Amniotic epithelial cell (primary cell): ENCODE measurements at regions not wholly inside any gene's neighbourhood (a gene's known extent, or its start where the extent isn't known, plus 50 kb on each side); places are given as distances from the start of the nearest gene placed in this dataset.
"Not testable (repeated sequence)": the region's sequence is repeated elsewhere in the genome, so short reads cannot be mapped to it uniquely, and the experiment has no call there.

ENCODE experiments used
- DNase-seq: peaks from one replicate; pipeline ENCODE4 v3.0.0-alpha.2; 2010; ENCODE audit warnings: low read depth

DNA sequence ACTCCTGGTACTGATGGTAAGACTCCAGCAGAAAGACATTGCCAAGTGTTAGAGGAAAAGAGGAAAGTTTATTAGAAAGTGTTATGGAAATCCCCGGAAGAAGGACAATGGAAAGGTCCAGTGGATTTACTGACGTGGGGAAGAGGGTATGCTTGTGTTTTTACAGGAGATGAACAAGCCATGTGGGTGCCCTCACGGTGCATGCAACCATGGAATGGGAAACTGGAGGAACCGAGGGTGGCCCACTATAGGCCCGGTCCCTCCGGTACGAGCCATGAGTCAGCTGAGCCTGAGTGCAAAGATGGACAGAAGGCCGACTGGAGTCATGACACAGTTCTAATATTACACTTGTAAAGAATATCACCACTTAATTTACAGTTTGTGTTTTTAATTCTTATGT, 123.3 kb upstream of the ZCCHC13 start:
- DNase-seq: no peak

GRCh38 chrX:74179990-74180389, 124.0 kb upstream of the ZCCHC13 start:
- DNase-seq: no peak

DNA sequence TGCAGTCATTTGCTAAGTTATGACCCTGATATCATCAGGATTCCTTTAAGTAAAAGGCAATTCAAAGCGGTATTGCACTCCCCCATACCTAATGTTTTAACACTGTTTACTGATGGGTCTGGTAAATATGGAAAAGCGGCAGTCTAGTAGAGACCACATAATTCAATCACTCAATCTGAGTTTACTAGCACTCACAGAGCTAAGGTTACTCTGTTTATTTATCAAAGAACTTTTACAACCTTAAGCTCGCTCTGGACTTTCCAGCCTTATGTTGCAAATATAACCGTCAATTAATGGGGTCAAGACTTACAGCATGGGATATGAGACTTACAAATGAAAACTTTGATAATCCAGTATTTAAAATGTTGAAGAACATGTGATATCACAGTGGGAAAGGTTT, 124.5 kb upstream of the ZCCHC13 start:
- DNase-seq: no peak

- peak; percentile 53 for DNase-seq
Measured at GRCh38 chrX:74179071-74179470, 124.9 kb upstream of the ZCCHC13 start.

DNA sequence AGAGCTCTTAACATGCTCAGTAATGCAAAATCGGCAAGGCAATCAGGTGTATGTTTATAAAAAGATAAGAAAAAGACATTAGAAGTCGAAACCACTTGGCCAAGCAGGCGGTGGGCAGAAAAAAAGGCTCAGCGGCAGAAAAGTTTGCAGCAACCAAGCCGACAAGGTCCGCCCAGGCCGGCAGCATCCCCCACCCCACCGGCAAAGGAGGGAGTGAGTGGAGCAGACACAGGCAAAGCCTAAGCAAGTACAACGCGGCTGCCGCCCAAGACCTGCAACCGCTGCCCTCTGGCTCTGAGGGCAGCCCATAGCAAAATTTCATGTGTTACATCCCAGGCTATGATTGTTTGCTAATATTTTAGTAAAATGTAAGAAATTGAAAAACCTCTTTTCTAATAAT, 125.4 kb upstream of the ZCCHC13 start:
- peak; percentile 2 for DNase-seq

DNA sequence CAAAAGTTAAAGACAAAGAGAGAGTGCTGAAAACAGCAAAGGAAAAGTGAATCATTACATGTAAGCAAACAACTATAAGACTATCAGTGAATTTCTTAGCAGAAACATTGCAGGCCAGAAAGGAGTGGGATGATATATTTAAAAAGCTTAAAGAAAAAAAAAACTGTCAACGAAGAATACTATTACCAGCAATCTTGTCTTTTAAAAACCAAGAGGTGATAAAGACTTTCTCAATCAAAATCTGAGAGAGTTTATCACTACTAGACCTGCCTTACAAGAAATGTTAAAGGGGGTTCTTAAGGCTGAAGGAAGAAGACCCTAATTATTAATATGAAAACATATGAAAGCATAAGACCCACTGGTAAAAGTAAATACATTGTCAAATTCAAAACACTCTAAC, 132.5 kb upstream of the ZCCHC13 start:
- DNase-seq: no peak

DNA sequence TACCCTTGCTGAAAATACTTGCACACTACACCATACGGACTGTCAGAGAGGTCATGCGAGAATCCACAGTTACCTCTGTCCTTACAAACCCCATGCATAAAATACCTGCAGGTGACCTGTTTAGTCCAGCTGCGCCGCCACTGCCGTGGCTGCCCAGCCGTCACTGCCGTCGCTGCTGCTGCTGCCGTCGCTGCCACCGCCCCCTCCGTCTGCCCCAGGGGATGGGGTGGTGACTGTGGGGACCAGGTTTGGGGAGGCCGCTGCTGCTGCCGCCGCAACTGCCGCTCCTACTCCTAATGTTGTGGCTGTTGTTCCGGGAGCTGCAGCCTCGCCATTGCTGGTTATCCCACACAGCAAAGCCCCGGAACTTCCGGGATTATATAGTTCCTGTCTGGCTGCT, 141.8 kb upstream of the ZCCHC13 start:
- DNase-seq: no peak

DNA sequence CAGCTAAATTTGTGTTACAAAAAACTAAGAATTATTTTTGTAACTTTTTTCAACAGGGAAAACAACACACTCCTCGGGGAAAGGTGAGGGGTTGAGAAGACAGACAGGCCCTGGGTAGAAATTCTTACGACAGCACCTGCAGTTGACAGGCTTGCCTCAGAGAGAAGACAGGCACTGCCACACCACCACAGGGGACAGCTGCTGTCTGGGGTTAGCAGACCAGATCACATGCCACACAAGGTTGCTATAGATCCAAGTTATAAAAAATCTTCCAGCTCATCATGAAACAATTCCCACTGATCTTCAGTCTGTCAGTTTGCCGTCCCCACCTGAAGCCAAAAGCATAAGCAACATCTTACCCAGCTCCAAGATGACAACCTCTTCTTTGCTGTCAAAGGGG, 143.2 kb upstream of the ZCCHC13 start:
- no peak for DNase-seq

DNA sequence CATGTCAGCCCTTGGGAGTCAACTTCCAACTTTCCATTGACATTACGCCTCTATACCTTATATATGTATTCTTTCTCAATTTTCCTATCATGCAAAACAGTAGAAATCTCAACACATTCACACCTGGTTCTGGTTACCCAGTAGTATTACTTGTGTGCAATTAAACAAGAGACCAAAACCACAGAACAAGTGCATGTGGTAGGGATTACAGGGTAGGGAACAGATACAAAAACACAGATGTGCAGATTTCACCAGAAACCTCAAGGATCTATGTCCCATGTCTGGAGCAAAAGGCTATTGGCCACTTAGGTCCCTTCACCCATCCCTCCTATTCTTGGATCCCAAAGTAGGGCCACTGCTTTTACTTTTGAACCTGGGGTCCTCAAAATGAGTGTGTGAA, 143.6 kb upstream of the ZCCHC13 start:
- DNase-seq: no peak

GRCh38 chrX:74147439-74147838, 156.5 kb upstream of the ZCCHC13 start:
- DNase-seq: no peak

DNA sequence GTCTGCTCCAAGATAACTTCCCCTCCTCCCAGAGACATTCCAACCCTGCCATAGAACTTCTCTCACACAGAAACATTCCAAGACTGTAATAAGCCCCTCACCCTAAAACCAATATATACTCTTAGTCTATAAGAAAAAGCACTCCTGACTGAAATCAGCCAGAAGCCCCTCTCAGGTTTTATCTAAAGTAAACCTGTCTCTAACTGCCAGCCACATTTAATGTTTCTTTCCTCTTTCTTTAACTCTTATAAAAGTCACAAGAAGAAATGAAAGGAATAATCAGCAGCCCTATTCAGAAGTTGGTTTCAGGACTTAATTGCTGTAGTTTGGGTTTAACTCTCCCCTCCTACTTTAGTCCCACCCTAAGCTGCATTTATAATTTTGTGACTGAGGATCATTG, 165.0 kb upstream of the ZCCHC13 start:
- DNase-seq: no peak

DNA sequence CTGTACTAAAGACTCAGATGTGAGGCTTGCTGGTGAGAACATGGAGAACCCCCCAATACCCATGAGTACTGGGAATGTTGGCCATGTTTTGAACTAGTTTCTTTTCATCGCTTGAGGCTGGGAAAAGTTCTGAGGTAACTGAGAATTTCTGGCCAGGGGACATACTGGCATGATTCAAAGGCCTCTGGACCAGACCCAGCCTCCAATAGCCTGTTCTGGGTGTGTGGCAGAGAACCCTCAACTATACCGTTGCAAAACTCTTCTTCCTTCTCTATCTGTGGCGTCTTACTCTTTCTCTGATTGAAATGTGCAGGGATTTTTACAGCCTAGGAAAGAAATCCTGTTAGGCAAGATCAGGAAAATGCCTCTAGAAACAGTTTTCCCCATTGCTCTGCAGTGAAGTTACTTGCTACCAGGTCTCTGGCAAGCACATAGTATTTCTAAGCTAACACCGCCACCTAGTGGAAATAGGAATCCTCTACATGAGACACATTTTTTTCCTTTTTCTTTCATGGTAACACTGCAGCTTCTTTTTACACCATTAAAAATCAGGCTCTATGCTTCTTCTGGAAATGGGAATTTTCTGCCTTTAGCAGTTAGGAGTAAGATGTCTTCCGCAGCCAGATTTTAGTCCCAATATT, 170.7 kb upstream of the ZCCHC13 start:
- DNase-seq: peak; percentile 64

- DNase-seq: no peak
Measured at GRCh38 chrX:74132280-74132679, 171.7 kb upstream of the ZCCHC13 start.

DNA sequence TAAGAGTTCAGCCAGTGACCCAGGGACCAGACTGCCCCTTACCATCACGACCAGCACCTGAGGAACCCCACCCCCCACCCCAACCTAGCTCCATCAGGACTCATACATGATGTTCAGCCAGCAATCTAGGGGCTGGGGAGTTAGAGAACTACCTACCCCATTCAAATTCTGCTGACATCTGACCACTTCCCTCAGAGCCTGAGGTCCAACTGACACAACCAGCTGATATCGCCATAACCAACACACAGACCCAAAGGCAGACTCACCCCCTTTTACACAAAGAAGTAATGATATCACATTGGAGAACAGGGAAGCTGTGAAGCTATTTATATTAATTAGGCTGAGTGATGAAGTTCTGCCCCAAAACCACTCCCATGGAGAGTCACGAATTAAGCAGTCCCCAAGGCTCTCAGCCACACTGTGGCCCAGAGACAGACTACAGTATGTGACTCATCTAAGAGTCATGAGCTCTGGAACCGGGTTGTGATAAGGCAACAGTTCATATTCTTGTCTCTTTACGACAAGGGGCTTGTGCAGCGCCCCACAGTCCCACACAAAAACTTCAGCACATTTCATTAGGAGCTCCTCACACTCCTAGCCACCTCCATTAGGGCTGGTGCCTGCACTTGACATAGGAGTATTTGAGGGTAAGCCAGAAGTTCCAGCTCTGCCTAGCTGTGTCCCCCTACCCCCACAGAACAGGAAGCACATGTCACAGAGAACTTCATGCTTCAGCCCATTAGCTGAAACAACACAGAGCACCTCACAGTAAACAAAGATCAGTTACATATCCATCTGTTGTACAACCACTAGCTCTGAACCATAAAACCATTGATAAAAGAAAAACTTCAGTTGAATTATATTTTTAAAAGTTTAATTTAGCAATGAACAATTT, 184.7 kb upstream of the ZCCHC13 start:
- peak; percentile 30 for DNase-seq

- DNase-seq: no peak
Measured at GRCh38 chrX:74117962-74118902, 185.7 kb upstream of the ZCCHC13 start.

DNA sequence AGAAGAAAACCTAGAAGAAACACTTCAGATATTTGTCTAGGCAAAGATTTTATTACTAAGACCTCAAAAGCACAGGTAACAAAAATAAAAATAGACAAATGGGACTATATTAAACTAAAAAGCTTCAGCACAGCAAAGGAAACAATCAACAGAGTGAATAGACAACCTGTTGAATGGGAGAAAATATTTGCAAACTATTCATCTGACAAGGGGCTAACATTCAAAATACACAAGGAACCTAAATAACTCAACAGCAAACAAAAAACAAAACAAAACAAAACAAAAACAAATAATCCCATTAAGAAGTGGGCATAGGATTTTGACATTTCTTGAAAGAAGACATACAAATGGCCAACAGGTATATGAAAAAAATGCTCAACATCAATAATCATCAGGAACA, 192.7 kb upstream of the ZCCHC13 start:
- DNase-seq: no peak

DNA sequence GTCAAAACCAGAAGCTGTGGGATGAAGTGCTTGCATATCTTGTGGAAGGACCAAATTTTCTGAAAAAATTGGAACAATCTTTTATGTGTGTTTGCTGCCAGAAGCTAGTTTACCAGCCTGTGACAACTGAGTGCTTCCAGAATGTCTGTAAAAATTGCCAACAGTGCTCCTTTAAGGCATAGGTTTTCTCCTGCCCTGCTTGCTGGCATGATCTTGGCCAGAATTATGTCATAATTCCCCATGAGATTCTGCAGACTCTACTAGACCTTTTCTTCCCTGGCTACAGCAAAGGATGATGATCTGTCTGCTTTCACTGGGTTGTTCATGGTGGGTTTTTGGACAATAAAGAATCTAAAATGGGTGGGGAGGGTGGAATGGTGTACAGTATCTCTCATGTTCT, 196.3 kb upstream of the ZCCHC13 start:
- DNase-seq: no peak

DNA sequence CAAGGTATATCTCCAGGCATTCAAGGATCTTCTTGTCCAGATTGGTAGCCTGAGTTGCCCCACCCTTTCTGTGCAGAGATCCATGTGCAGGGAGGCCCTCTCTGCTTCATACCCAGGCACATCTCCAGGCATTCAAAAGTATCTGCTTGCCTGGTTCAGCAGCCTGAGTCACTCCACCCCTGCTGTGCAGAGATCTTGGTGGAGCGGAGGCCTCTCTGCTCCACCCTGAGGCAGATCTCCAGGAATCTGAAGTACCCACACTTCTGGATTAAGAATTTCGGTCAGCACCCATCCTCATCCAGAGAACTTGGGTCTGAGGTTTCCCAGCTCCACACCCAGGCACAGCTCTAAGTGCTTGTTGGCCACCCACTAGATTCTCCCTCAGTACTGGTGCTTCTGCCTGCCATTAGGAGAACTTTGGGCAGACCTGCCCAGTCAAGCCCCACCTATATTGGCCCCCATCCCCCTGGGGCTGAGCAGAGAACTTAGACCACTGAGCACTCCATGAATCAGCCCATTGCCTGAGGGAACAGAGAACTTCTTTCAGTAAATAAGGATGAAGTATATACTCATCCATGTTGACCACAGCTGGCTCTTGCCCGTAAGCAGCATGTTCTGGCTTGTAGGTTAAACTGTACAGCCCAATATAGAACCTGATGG, 199.5 kb upstream of the ZCCHC13 start:
- DNase-seq: no peak

DNA sequence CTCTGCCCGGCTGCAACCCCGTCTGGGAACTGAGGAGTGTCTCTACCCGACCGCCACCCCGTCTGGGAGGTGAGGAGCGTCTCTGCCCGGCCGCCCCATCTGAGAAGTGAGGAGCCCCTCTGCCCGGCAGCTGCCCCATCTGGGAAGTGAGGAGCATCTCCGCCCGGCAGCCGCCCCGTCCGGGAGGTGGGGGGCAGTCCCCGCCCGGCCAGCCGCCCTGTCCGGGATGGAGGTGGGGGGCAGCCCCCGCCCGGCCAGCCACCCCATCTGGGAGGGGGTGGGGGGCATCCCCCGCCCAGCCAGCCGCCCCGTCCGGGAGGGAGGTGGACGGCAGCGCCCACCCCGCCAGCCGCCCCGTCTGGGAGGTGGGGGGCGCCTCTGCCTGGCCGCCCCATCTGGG, 205.6 kb upstream of the ZCCHC13 start:
- DNase-seq: not testable (repeated sequence)

- DNase-seq: no peak
Measured at GRCh38 chrX:74090049-74090448, 213.9 kb upstream of the ZCCHC13 start.

DNA sequence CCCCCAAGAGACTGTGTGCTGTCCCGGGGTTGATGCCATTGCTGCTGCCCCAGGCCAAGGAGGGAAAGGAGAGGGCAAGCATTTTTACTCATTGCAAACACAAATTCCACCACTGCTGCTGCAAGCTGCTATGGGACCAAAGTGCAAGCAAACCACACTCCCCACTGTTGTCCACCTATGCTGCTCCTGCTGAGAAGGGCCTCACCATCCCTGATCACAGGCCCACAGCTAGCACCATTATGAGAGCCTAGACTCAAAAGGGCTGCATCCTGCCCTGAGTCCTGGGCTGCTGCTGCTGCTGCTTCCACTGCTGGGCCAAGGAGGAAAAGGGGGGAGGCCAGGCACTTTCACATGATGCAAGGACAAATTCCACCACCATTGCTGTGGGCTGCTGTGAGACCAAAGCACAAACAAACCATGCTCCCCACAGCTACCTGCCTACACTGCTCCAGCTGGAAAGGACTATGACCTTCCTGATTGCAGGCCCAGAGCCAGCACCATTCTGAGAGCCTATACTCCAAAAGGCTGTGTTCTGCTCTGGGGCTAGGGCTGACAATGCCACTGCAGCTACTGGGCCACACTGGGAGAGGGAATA, 218.2 kb upstream of the ZCCHC13 start:
- no peak for DNase-seq

- DNase-seq: no peak
Measured at GRCh38 chrX:74080165-74080564, 223.8 kb upstream of the ZCCHC13 start.
